ENCODE measurements at regions not wholly inside any gene's neighbourhood (a gene's known extent, or its start where the extent isn't known, plus 50 kb on each side); places are given as distances from the start of the nearest gene placed in this dataset.

DNA sequence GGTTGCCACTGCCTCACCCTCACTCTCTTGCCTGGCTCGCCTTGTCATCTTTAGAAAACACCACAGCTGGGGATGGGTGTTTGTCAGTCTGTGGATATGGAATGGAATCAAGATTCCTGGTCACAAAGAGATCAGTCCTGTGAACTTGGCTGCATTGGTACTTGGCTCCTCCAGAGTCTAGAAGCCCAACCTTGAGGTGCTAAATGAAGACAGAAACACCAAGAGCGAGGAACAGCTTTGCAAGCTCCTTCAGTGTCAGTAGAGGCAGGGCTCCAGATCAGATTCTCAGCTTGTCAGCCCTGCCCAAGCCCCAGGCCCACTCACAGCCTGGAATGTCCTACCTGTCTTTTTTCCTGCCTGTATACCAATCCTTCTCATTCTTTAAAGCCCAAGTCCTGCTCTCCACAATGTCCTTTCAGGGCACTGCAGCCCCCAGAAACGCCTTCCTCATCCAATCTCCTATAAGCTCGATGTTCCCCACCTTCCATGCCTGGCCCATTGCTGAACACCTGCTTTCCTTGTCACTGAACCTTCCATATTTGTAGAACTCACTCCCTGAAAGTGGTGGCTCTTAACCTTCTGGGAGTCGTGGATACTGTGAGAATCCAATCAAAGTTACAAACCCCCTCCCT is 188.9 kb downstream of the BCR start:
- H3K27me3 Mint-ChIP-seq (ENCODE audit: low read depth), result peaks cover 68% of the 10 kb centered on the region
- TF ChIP-seq, protein P1, sequence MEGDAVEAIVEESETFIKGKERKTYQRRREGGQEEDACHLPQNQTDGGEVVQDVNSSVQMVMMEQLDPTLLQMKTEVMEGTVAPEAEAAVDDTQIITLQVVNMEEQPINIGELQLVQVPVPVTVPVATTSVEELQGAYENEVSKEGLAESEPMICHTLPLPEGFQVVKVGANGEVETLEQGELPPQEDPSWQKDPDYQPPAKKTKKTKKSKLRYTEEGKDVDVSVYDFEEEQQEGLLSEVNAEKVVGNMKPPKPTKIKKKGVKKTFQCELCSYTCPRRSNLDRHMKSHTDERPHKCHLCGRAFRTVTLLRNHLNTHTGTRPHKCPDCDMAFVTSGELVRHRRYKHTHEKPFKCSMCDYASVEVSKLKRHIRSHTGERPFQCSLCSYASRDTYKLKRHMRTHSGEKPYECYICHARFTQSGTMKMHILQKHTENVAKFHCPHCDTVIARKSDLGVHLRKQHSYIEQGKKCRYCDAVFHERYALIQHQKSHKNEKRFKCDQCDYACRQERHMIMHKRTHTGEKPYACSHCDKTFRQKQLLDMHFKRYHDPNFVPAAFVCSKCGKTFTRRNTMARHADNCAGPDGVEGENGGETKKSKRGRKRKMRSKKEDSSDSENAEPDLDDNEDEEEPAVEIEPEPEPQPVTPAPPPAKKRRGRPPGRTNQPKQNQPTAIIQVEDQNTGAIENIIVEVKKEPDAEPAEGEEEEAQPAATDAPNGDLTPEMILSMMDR (conservative IDR thresholded peaks at IDR 0.05), result no peak
- H3K4me3 Mint-ChIP-seq, result no peak overlapping the region
- H3K4me1 Mint-ChIP-seq, result no peaks in the 10 kb centered on the region
- no peak overlapping the region for H3K27ac Mint-ChIP-seq (ENCODE audit: unreplicated experiment)
- no peaks in the 10 kb centered on the region for H3K9me3 Mint-ChIP-seq
- H3K36me3 Mint-ChIP-seq (ENCODE audit: low read depth), result no peaks in the 10 kb centered on the region
- DNase-seq (ENCODE audit: low read depth, low spot score), result no peak

Data from neural crest cell (in vitro differentiated cells).